Neural progenitor cell (in vitro differentiated cells): ENCODE measurements at regions not wholly inside any gene's neighbourhood (a gene's known extent, or its start where the extent isn't known, plus 50 kb on each side); places are given as distances from the start of the nearest gene placed in this dataset.

Source experiments
- DNase-seq: peaks from one replicate; pipeline ENCODE4 v3.0.0-alpha.2; 2016; ENCODE audit warnings: low spot score
- H2AFZ ChIP-seq: fragments of 200-600 bp; sonication (generic); replicated peaks from 2 replicates; pipeline ENCODE4 v1.6.1; 2016; ENCODE audit warnings: antibody characterized with exemption
- H3F3A ChIP-seq: fragments of 200-600 bp; sonication (generic); 2 replicates; pipeline ENCODE4 v1.6.1; 2016; ENCODE audit warnings: antibody characterized with exemption, low read depth
- H3K27ac ChIP-seq: fragments of 200-600 bp; sonication (generic); 2 replicates; pipeline ENCODE4 v1.5.1; 2016; ENCODE audit warnings: mild to moderate bottlenecking
- H3K27me3 ChIP-seq: fragments of 200-600 bp; sonication (generic); 2 replicates; pipeline ENCODE4 v1.6.1; 2016; ENCODE audit warnings: mild to moderate bottlenecking, moderate library complexity
- H3K36me3 ChIP-seq: fragments of 200-600 bp; sonication (generic); 2 replicates; pipeline ENCODE4 v1.5.1; 2016
- H3K4me1 ChIP-seq: fragments of 200-600 bp; sonication (generic); 2 replicates; pipeline ENCODE4 v1.6.1; 2016; ENCODE audit warnings: mixed run types
- H3K4me2 ChIP-seq: fragments of 200-600 bp; sonication (generic); 2 replicates; pipeline ENCODE4 v1.6.1; 2016
- H3K4me3 ChIP-seq: fragments of 200-600 bp; sonication (generic); 2 replicates; pipeline ENCODE4 v1.5.1; 2016
- H3K79me2 ChIP-seq: fragments of 200-600 bp; sonication (generic); 2 replicates; pipeline ENCODE4 v1.6.1; 2016; ENCODE audit warnings: low read depth
- H3K9ac ChIP-seq: fragments of 200-600 bp; sonication (generic); 2 replicates; pipeline ENCODE4 v1.6.1; 2016
- H3K9me3 ChIP-seq: fragments of 200-600 bp; sonication (generic); 2 replicates; pipeline ENCODE4 v1.5.1; 2016; ENCODE audit warnings: low read depth
- H4K20me1 ChIP-seq: fragments of 200-600 bp; sonication (generic); 2 replicates; pipeline ENCODE4 v1.6.1; 2016; ENCODE audit warnings: low read depth
- H3K27ac Mint-ChIP-seq: 3 replicates; pipeline ENCODE4 v1.8.0; 2021; ENCODE audit warnings: mixed read lengths
- H3K27me3 Mint-ChIP-seq: 2 replicates; pipeline ENCODE4 v1.8.0; 2022; ENCODE audit warnings: low read depth, mild to moderate bottlenecking, inconsistent platforms, moderate library complexity, mixed read lengths; ENCODE audit not compliant: insufficient read depth
- H3K36me3 Mint-ChIP-seq: 3 replicates; pipeline ENCODE4 v1.8.0; 2021; ENCODE audit warnings: mixed read lengths
- H3K4me1 Mint-ChIP-seq: 3 replicates; pipeline ENCODE4 v1.8.0; 2021; ENCODE audit warnings: mixed read lengths
- H3K4me3 Mint-ChIP-seq: 3 replicates; pipeline ENCODE4 v1.8.0; 2021; ENCODE audit warnings: mild to moderate bottlenecking, moderate library complexity, mixed read lengths
- H3K9me3 Mint-ChIP-seq: 3 replicates; pipeline ENCODE4 v1.8.0; 2020; ENCODE audit warnings: mixed read lengths
- EZH2 ChIP-seq: fragments of 200-600 bp; sonication (generic); IDR thresholded peaks from 2 replicates; pipeline ENCODE4 v1.6.1; 2017; ENCODE audit warnings: antibody characterized with exemption, mild to moderate bottlenecking, moderate library complexity
- EZH2phosphoT487 ChIP-seq: fragments of 200-600 bp; sonication (generic); IDR thresholded peaks from 2 replicates; pipeline ENCODE4 v1.6.1; 2017; ENCODE audit warnings: antibody characterized with exemption
- TF ChIP-seq, protein P1 (sequence below): fragments of 200-600 bp; sonication (generic); IDR thresholded peaks from 2 replicates; pipeline ENCODE4 v1.5.1; 2017; ENCODE audit warnings: antibody characterized with exemption, mild to moderate bottlenecking

- Histone ChIP-seq H3K36me3 (no peaks in the 10 kb centered on the region), H3K27ac (no peak overlapping the region), H3K79me2 (no peaks in the 10 kb centered on the region), H3K4me1 (peaks cover 9% of the 10 kb centered on the region), H3F3A (no peaks in the 10 kb centered on the region), H3K9ac (no peak overlapping the region), H3K9me3 (no peaks in the 10 kb centered on the region), H3K4me3 (no peak overlapping the region), H3K4me2 (no peak overlapping the region), H2AFZ (no peak overlapping the region), H3K27me3 (no peaks in the 10 kb centered on the region), H4K20me1 (no peaks in the 10 kb centered on the region)
- Mint-ChIP-seq H3K36me3 (no peaks in the 10 kb centered on the region), H3K27ac (no peak overlapping the region), H3K9me3 (peaks cover 10% of the 10 kb centered on the region), H3K4me1 (peaks cover 7% of the 10 kb centered on the region), H3K4me3 (no peak overlapping the region), H3K27me3 (peaks cover 4% of the 10 kb centered on the region)
- TF ChIP-seq, protein P1, sequence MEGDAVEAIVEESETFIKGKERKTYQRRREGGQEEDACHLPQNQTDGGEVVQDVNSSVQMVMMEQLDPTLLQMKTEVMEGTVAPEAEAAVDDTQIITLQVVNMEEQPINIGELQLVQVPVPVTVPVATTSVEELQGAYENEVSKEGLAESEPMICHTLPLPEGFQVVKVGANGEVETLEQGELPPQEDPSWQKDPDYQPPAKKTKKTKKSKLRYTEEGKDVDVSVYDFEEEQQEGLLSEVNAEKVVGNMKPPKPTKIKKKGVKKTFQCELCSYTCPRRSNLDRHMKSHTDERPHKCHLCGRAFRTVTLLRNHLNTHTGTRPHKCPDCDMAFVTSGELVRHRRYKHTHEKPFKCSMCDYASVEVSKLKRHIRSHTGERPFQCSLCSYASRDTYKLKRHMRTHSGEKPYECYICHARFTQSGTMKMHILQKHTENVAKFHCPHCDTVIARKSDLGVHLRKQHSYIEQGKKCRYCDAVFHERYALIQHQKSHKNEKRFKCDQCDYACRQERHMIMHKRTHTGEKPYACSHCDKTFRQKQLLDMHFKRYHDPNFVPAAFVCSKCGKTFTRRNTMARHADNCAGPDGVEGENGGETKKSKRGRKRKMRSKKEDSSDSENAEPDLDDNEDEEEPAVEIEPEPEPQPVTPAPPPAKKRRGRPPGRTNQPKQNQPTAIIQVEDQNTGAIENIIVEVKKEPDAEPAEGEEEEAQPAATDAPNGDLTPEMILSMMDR, result no peak
- TF ChIP-seq EZH2 (no peak), EZH2phosphoT487 (no peak)
- DNase-seq, result no peak
Observed at GRCh38 chr6:112990971-112991370, 643.8 kb downstream of the RFPL4B start.

GRCh38 chr6:112991912-112992311 is 644.8 kb downstream of the RFPL4B start:
- peaks cover 10% of the 10 kb centered on the region for H3K9me3 Mint-ChIP-seq
- H3K4me3 Mint-ChIP-seq, result no peak overlapping the region
- no peak overlapping the region for H3K9ac ChIP-seq
- H2AFZ ChIP-seq, result no peak overlapping the region
- no peaks in the 10 kb centered on the region for H3K36me3 ChIP-seq
- no peaks in the 10 kb centered on the region for H3K79me2 ChIP-seq
- H3K27me3 ChIP-seq, result no peaks in the 10 kb centered on the region
- peaks cover 9% of the 10 kb centered on the region for H3K4me1 ChIP-seq
- TF ChIP-seq, protein P1, result no peak
- no peak for TF ChIP-seq EZH2
- TF ChIP-seq EZH2phosphoT487, result no peak
- H4K20me1 ChIP-seq, result no peaks in the 10 kb centered on the region
- H3K36me3 Mint-ChIP-seq, result no peaks in the 10 kb centered on the region
- no peak overlapping the region for H3K27ac Mint-ChIP-seq
- H3K27ac ChIP-seq, result no peak overlapping the region
- peaks cover 4% of the 10 kb centered on the region for H3K27me3 Mint-ChIP-seq
- no peaks in the 10 kb centered on the region for H3F3A ChIP-seq
- peaks cover 5% of the 10 kb centered on the region for H3K4me1 Mint-ChIP-seq
- no peak for DNase-seq
- no peak overlapping the region for H3K4me3 ChIP-seq
- H3K9me3 ChIP-seq, result no peaks in the 10 kb centered on the region
- H3K4me2 ChIP-seq, result no peak overlapping the region

DNA sequence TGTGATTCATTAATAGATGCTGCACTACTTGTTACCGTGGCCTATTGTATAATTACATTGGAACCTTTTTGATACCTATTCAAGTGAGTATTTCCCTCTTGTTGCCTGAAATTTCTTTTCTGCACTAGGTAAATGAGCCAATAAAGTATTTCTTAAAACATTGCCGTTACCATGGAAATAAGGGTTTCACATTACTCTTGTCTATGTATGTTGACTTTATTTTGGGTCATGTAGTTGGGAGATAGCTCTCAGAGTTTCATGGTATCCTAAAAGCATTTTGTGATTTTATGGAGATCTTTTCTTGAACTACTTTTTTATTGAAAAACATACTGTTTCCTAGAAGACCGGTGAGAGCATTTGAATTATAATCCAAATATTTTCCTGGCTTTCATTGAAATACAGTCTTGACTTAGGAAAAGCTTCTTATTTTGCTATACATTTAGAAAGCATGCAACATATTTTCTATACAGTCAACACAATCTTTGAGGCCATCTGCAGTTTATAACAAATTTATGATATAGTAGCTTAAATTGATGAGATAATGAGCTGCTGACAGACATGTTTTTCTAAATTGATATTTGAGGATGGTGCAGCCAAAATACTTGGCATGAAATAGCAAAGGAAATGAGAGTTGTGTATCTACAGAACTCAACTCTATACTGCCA is 650.4 kb downstream of the RFPL4B start:
- no peaks in the 10 kb centered on the region for H3K27me3 Mint-ChIP-seq
- Histone ChIP-seq H2AFZ (no peak overlapping the region), H3K9me3 (no peaks in the 10 kb centered on the region), H3K27ac (no peak overlapping the region), H3K4me2 (no peak overlapping the region), H4K20me1 (no peaks in the 10 kb centered on the region), H3K4me3 (no peak overlapping the region), H3K36me3 (no peaks in the 10 kb centered on the region), H3K27me3 (no peaks in the 10 kb centered on the region), H3F3A (no peaks in the 10 kb centered on the region), H3K4me1 (peaks cover 9% of the 10 kb centered on the region), H3K9ac (no peak overlapping the region), H3K79me2 (no peaks in the 10 kb centered on the region)
- DNase-seq, result no peak
- H3K9me3 Mint-ChIP-seq, result no peaks in the 10 kb centered on the region
- no peak for TF ChIP-seq EZH2phosphoT487
- TF ChIP-seq, protein P1, result no peak
- TF ChIP-seq EZH2, result no peak
- H3K27ac Mint-ChIP-seq, result no peak overlapping the region
- H3K36me3 Mint-ChIP-seq, result no peaks in the 10 kb centered on the region
- peaks cover 9% of the 10 kb centered on the region for H3K4me1 Mint-ChIP-seq
- no peak overlapping the region for H3K4me3 Mint-ChIP-seq
